ENCODE measurements at regions not wholly inside any gene's neighbourhood (a gene's known extent, or its start where the extent isn't known, plus 50 kb on each side); places are given as distances from the start of the nearest gene placed in this dataset.
"Not testable (repeated sequence)": the region's sequence is repeated elsewhere in the genome, so short reads cannot be mapped to it uniquely, and the experiment has no call there.

- not testable (repeated sequence) for FAIRE-seq
Measured at GRCh38 chr10:76815505-76815904, 822.1 kb downstream of the KCNMA1 start.

DNA sequence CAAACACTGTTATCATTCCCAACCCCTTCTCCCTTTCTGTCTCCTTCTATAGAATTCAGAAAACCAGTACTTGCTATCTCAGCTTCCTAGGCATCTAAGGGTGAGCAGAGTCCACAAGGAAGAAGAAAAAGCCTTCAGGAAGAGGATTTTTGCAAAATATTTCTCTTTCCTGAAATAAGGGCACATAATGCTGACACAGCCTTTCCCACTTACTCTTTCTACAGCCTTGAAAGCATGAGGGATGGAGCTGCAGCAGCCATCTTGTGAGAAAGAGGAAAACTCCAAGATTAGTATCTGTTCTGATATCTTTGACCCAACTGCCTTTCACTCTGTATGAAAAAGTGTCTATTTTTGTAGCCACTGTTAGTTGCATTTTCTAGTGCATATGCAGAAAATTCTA, 826.2 kb downstream of the KCNMA1 start:
- FAIRE-seq: no peak

DNA sequence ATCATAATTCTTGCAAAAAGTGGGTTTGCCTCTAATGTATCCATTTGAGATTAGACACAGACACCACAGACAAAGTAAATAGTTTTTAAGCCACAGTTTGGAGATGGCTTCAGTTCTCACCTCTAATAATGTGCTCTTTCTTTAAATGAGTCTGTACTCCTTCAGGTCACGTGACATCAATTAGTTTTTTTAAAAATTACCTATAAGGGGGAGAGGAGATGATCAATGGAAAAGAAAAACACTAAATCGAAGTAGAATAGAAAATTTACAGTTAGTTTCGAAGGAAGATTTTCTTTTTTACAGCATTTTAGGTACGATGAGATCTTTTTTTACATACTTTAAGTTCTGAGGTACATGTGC, 849.2 kb downstream of the KCNMA1 start:
- FAIRE-seq: no peak

DNA sequence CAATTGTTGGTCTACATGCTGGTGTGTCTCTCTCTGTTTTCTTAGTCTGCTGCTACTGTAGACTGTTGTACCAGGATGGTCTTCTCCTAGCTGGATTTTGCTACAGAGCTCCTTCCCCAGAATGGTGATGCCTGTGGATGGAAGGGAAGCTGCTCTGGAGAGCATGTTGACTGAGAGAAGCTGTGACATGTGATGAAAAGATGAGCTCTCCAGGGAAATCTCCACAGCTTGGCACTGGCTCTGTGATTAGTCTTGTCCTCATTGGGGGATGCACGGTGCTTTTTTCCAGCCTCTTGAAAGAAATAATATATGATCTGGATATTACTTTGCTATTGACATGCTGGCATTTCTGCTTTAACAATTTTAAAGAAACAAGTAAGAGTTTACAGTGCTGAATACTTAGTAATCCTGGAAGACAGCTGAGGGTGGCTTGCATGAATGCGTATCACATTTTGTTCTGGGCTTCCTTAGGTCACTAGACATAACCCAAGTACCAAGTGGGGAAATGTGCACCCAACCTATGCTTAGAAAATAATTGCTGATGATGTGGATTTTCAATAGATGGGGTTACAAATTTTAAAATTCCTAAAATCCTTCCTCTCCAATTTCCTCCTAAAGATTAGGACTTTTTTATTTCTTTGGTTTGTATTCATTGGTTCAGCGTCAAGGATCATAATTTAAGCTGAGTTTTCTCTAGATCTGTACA, 849.7 kb downstream of the KCNMA1 start:
- no peak for FAIRE-seq

DNA sequence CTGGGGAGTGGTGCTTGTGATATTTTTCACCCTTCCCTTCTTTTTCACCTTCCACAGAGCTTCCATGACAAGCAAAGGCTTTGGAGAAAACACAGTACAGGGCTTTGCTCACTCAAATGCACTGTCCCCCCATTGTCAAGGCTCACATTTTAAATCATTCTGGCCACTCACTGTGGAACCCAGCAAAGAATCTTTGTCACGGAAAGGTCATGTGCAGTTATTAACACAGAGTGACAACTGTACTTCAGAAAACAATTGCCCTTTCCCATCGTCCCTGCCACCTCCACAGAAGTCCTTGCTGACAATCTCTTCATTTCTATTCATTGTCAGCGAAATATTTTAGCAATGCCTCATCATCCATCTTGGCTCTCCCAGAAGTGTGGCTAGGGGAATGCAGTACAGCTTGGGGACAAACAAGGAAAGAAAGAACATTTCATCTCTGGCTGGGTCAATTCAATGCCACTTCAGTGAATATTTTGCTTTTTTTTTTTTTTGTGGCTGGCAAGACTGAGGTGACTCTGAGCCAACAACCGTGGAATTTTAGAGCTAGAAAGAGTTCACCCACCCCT, 851.0 kb downstream of the KCNMA1 start:
- no peak for FAIRE-seq

DNA sequence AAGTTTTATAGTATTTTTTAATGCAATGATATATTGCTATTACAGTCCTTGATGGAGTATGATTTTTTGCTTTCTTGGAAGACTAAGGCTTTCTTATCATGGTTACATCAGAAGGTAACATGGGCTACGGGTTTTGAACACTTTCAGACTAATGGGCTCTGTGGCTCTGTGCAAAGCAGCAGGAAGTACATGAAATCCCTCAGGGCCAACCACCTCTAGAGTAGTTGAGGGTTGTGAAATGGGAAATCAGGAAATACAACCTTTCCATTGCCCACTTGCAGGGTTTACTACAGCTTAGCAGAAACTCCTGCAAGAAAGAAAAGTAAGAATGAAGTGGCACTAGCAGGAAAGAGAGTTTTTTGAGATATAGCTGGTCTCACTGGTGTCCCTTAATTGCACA, 853.5 kb downstream of the KCNMA1 start:
- no peak for FAIRE-seq

- FAIRE-seq: no peak
Measured at GRCh38 chr10:76779796-76780301, 857.8 kb downstream of the KCNMA1 start.

- FAIRE-seq: no peak
Measured at GRCh38 chr10:76778914-76779795, 858.5 kb downstream of the KCNMA1 start.

DNA sequence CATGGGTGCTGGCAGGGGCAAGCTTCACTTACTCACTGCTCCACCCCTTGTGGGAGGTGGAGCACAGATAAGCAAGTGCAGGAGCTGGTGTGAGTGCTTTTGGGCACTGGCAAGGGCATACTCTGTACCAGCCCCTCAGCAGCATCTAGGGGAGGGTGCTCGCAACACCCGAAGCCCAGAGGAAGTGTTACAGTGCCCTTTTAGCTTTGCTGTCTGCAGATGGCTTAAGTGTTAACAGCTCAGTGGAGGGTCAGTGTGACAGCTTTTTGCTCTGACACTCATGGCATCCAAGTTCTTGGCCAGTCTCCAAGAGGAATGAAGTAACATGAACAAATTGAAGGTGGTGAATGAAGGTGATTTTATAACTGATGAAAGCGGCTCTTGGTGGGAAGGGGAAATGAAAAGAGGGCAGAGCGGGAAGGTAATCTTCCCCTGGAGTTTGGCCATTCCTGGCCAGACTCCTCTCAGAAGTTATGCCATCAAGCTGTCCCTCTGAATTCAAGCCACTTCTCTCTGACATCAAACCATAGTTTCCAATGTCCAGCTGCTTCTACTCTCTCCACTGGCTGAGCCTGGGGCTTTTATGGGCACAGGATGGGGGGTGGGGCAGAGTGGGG, 862.5 kb downstream of the KCNMA1 start:
- FAIRE-seq: no peak

DNA sequence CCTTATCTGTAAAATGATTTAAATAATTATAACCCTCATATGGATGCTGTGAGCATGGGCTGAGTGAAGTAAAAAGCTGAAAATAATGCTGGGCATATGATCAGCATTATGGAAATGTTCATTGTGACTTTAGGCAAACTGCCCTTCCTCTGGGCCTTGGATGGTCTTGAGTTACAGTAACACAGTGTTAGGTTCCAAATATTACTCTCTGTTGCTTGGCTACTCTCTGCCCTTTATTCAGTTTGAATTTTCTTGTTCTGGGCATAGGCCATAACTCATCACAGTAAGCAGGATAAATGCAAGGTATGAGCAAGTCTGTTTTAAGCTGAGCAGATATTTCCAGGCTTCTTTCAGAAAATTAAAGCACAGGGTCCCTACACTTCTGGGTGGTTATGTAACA, 868.0 kb downstream of the KCNMA1 start:
- no peak for FAIRE-seq

- FAIRE-seq: no peak
Measured at GRCh38 chr10:76769161-76769560, 868.4 kb downstream of the KCNMA1 start.

- FAIRE-seq: no peak
Measured at GRCh38 chr10:76766682-76767081, 870.9 kb downstream of the KCNMA1 start.

DNA sequence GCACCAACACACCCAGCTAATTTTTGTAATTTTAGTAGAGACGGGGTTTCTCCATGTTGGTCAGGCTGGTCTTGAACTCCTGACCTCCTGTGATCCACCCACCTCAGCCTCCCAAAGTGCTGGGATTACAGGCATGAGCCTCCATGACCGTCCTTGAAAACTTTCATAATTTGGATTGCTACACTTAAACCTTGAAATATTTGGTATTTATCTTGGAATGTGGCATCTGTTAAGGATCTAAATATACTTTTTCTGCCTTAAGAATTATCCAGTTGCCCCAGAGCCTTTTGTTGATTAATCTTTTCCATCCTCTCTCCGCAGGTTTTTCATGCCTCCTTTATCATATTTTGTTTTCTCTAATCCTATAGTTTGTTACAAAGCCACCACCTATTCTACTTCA, 872.7 kb downstream of the KCNMA1 start:
- FAIRE-seq: not testable (repeated sequence)

DNA sequence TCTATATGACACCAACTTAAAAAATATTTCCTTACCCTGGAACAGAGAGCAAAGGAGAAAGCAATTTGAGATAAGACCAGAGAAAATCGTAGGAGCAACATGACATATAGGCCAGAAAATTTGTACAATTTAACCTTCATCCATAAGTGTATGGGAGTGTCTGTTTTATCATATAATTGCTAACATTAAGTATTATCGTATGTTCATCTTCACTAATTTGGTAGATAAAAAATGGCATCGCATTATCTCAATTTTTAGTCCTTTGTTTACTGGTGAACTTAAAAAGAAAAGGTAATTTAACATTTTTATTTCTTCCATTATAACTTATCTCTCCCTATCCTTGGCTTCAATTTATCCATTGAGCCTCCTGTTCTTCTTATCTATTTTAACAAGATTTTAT, 873.4 kb downstream of the KCNMA1 start:
- FAIRE-seq: no peak

DNA sequence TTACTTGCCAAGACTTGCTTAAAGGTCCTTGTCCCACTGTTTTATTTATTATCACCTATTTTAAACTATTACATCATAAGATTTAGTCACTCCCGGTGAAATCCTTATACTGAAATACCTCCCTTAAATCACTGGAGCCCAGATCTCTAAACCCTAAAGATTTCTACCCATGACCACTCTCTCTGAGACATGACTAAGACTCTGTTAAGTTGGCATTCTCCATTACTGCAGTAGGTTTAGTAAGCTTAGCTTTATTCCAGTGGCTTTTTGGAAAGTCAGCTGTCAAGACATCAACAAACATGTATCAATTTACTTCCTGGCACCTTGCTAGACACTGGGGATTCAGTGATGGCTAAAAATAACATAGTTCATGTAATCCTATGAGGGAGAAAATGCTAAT, 874.2 kb downstream of the KCNMA1 start:
- no peak for FAIRE-seq

DNA sequence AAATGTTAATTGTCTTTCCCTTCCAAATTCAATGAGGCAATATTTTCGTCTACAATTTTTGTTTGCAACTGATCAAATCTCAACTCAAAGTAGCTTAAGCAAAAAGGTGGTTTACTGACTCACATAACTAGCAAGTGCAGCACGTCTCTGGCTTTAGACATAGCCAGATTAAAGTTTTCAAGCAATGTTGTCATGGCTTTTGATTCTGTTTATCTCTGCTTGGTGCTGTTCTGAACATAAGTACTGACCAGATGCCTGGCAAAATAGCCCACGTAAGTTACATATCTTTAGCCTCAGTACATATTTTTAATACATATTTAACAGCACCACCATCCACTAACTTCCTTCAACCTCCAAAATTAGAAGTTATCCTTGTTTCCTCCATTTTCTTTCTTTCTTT, 877.9 kb downstream of the KCNMA1 start:
- FAIRE-seq: no peak

GRCh38 chr10:76743169-76743568, 894.4 kb downstream of the KCNMA1 start:
- FAIRE-seq: no peak

DNA sequence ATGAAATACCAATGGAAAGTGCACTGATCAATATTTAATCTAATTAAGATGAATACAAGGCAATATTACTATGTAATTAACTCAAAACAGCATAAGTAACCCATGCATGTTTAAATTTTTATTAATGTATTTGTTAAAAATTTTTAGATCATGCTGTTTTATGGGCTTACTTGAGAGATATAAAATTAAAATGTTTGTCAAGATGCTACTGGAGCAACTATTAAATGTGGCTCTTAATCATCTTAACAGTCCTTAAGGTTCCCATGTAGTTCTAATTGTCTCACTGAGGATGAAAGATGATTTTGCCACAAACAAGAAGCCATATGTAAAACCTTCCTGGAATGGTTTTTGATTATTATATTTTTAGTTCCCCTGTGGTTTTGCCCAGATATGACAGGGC, 897.1 kb downstream of the KCNMA1 start:
- FAIRE-seq: no peak

DNA sequence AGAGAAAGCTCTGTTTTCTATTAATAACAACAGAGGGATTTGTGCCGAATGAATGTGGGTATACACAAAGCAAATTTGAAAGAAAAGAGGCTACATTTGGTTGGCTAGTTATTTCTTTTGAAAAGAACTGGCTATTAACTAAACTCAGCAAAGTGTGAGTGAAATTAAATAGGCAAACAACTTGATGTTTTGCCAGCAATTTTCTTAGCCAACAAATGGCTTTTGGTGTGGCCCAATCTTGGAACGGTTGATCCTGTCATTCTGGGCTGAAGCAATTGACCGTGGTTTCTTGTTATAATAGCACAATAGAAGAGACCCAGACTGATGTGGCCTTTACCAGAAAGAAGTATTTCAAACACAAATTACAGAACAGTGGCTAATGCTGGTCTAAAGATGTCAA, 898.6 kb downstream of the KCNMA1 start:
- no peak for FAIRE-seq

DNA sequence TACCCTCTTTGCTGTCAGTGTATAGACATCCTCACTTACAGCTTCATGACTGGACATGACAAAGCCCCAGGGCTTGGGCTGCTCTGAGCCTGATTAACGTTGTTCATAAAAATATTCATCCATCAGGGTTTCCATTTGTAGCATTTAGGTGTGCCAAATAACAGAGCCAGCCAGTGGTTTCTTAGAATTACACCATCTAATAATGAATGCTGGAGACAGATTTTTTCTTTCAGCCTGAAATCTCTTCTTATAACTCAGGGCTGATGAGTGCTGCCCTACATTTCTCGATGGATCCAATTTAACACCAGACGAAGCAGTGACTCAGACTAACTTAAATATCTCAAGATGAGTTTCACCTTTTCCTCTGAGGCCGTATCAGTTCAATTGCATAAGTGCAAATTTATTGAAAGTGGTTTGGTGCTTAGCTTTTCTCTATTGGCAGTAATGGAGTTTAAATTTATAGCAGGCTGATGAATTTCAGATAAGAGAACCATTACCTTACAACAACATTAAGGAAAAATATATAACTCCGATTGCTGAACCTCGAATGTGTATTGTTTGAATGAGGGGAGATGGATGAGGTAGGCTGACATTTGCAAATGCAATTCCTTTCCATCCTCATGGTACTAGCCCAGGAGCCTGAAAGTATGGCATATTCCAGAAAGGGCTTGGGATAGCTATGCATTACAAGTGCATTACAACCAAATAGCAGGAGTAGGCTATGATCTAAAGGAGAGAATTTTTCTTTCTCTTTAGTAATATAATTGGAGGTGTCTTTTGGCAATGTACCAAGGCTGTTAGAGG, 900.6 kb downstream of the KCNMA1 start:
- FAIRE-seq: no peak

- FAIRE-seq: no peak
Measured at GRCh38 chr10:76736392-76736791, 901.2 kb downstream of the KCNMA1 start.

- no peak for FAIRE-seq
Measured at GRCh38 chr10:76735866-76736265, 901.7 kb downstream of the KCNMA1 start.
